Endothelial cell of umbilical vein (primary cell): ENCODE measurements at regions not wholly inside any gene's neighbourhood (a gene's known extent, or its start where the extent isn't known, plus 50 kb on each side); places are given as distances from the start of the nearest gene placed in this dataset.

Experiments
- BruUV-seq: library from RNA; stranded (reverse); fragments of 400-500 nt; replicated peaks from 2 replicates; lab custom pipeline; 2021; lab: Mats Ljungman, UMichigan
- CTCF ChIA-PET: fragments of 300-600, 350-600 bp; sonication (Branson Sonifier 250); formaldehyde crosslinking; loops from one replicate; lab custom pipeline; 2021; ENCODE audit warnings: antibody characterized with exemption, inconsistent platforms; lab: Charles Lee
- POLR2A ChIA-PET: fragments of 300-600, 350-600 bp; sonication (Branson Sonifier 250); formaldehyde crosslinking; loops from one replicate; lab custom pipeline; 2021; ENCODE audit warnings: antibody characterized with exemption, inconsistent platforms; lab: Charles Lee
- DNase-seq: peaks from one replicate; pipeline ENCODE4 v3.0.0-alpha.2; 2011; ENCODE audit warnings: low read depth, low spot score
- FAIRE-seq: peaks from 2 replicates; lab custom pipeline; 2011; peaks lifted over from hg19 to GRCh38; lab: Jason Lieb, UNC
- H2AFZ ChIP-seq: 2 replicates; pipeline ENCODE4 v1.6.0; 2012; ENCODE audit warnings: low read depth, low read length, control low read depth, inconsistent platforms
- H3K27ac ChIP-seq: 2 replicates; pipeline ENCODE4 v1.5.1; 2011; ENCODE audit warnings: low read depth, mild to moderate bottlenecking, control low read depth, low read length, moderate library complexity; ENCODE audit not compliant: insufficient read depth
- H3K27me3 ChIP-seq, 2 experiments: 2 replicates each; pipeline versions ENCODE4 v1.6.0 to v1.6.1; 2011; ENCODE audit warnings: low read length in 2 of 2, mixed read lengths in 1 of 2; ENCODE audit not compliant: control insufficient read depth in 2 of 2, insufficient read depth in 2 of 2
- H3K36me3 ChIP-seq, 2 experiments: 2 replicates in 1 of 2; 3 replicates in 1 of 2; pipeline ENCODE4 v1.5.1; 2011; ENCODE audit warnings: low read length in 2 of 2, mild to moderate bottlenecking in 1 of 2, moderate library complexity in 1 of 2; ENCODE audit not compliant: control insufficient read depth in 2 of 2, insufficient read depth in 2 of 2; ENCODE audit errors: extremely low read depth in 1 of 2
- H3K4me1 ChIP-seq: 3 replicates; pipeline ENCODE4 v1.5.1; 2011; ENCODE audit warnings: mild to moderate bottlenecking, low read length; ENCODE audit not compliant: control insufficient read depth, insufficient read depth; ENCODE audit errors: extremely low read depth
- H3K4me2 ChIP-seq: 2 replicates; pipeline ENCODE4 v1.6.1; 2011; ENCODE audit warnings: low read length, control low read depth, mixed read lengths; ENCODE audit not compliant: insufficient read depth
- H3K4me3 ChIP-seq, 3 experiments: fragments of 200-600 bp in 1 of 3; sonication (generic), shearing (Covaris generic) in 1 of 3; replicated peaks in 1 of 3; 2 replicates each; pipeline ENCODE4 v1.5.1; 2011 to 2016; ENCODE audit warnings: control low read depth in 3 of 3, low read length in 3 of 3, mild to moderate bottlenecking in 2 of 3, inconsistent platforms in 1 of 3, low read depth in 1 of 3, moderate library complexity in 1 of 3; ENCODE audit not compliant: insufficient read depth in 1 of 3
- H3K79me2 ChIP-seq: 2 replicates; pipeline ENCODE4 v1.6.0; 2012; ENCODE audit warnings: low read length, inconsistent platforms; ENCODE audit not compliant: control insufficient read depth, insufficient read depth
- H3K9ac ChIP-seq: replicated peaks from 2 replicates; pipeline ENCODE3; 2011; ENCODE audit warnings: low read length, control low read depth; ENCODE audit not compliant: insufficient read depth; ENCODE audit errors: extremely low read depth
- H3K9me1 ChIP-seq: replicated peaks from 3 replicates; pipeline ENCODE4 v1.6.0; 2011; ENCODE audit warnings: mild to moderate bottlenecking, low read length; ENCODE audit not compliant: control insufficient read depth, insufficient read depth; ENCODE audit errors: extremely low read depth
- H3K9me3 ChIP-seq: replicated peaks from 2 replicates; pipeline ENCODE4 v1.5.1; 2012; ENCODE audit warnings: low read length, inconsistent platforms; ENCODE audit not compliant: control insufficient read depth, insufficient read depth
- H4K20me1 ChIP-seq: replicated peaks from 2 replicates; pipeline ENCODE3; 2011; ENCODE audit warnings: mild to moderate bottlenecking, low read length; ENCODE audit not compliant: control insufficient read depth, insufficient read depth; ENCODE audit errors: extremely low read depth
- EZH2 ChIP-seq: IDR thresholded peaks from 2 replicates; pipeline ENCODE4 v1.6.1; 2012; ENCODE audit warnings: borderline replicate concordance, low read depth, mild to moderate bottlenecking, moderate library complexity, low read length, inconsistent platforms; ENCODE audit not compliant: severe bottlenecking
- FOS ChIP-seq: IDR thresholded peaks from 2 replicates; pipeline ENCODE4 v1.6.1; 2011; ENCODE audit warnings: mild to moderate bottlenecking, low read length, moderate library complexity, borderline replicate concordance; ENCODE audit not compliant: insufficient read depth
- GATA2 ChIP-seq: IDR thresholded peaks from 2 replicates; pipeline ENCODE4 v1.7.0; 2011; ENCODE audit warnings: low read depth, mild to moderate bottlenecking, moderate library complexity, mixed read lengths, low read length; ENCODE audit not compliant: insufficient read length, insufficient read depth
- JUN ChIP-seq: IDR thresholded peaks from 2 replicates; pipeline ENCODE4 v1.6.1; 2011; ENCODE audit warnings: borderline replicate concordance, low read depth; ENCODE audit not compliant: insufficient read length, insufficient read depth
- MYC ChIP-seq: IDR thresholded peaks from one replicate; pipeline ENCODE4 v1.6.1; 2011; ENCODE audit warnings: mild to moderate bottlenecking, low read depth, low read length
- POLR2A ChIP-seq: IDR thresholded peaks from 2 replicates; pipeline ENCODE4 v1.6.1; 2012; ENCODE audit warnings: low read depth, mild to moderate bottlenecking, control low read depth, low read length
- POLR2AphosphoS5 ChIP-seq: IDR thresholded peaks from 2 replicates; pipeline ENCODE4 v1.6.1; 2012; ENCODE audit warnings: low read depth, mild to moderate bottlenecking, control low read depth, low read length, moderate library complexity; ENCODE audit not compliant: insufficient read depth
- dilution Hi-C: fragments of 300-500 bp; cut with MboI; formaldehyde crosslinking; loops from one replicate; pipeline ENCODE4 v1.15.0; 2019; ENCODE audit warnings: low sequenced_read_pairs; ENCODE audit not compliant: extremely low pct_ligation_motif_present
- intact Hi-C: fragments of 100-400 bp; cut with micrococcal nuclease; formaldehyde crosslinking; loops from one replicate; pipeline ENCODE4 v1.10.0; 2022
- TF ChIP-seq, protein P1 (sequence below): IDR thresholded peaks from 2 replicates; pipeline ENCODE4 v1.6.1; 2011; ENCODE audit not compliant: insufficient read depth, insufficient read length
- TF ChIP-seq, protein P2 (sequence below), 2 donors: IDR thresholded peaks; 1 replicate in 1 of 2; 2 replicates in 1 of 2; pipeline ENCODE4 v1.5.1; 2011; ENCODE audit warnings: low read length in 2 of 2, mild to moderate bottlenecking in 2 of 2, moderate library complexity in 2 of 2, control low read depth in 1 of 2, inconsistent platforms in 1 of 2, low read depth in 1 of 2; ENCODE audit not compliant: insufficient read depth in 1 of 2; ENCODE audit errors: extremely low read depth in 1 of 2

DNA sequence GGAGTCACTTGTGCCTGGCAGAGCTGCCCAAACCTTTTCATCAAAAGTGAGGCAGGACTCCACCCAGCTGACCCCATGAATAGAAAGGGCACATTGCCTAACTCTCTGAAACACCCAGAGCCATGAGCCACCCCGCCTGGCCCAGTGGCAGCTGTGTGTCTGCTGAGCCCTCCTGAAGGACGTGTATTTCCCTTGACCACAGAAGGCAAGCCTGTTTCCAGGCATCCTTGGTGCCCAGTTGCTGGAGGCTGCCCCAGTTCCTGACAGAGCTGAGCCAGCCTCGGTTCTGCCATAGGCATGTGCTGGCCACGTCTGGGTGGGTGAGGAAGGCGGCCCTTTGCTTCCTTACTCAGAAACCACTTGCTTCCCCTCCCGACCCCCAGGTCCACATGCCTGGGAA, 124.7 kb upstream of the GLI2 start:
- Histone ChIP-seq H2AFZ (no peak overlapping the region), H3K79me2 (no peaks in the 10 kb centered on the region), H4K20me1 (no peaks in the 10 kb centered on the region), H3K4me2 (no peak overlapping the region), H3K9me3 (no peaks in the 10 kb centered on the region), H3K4me3 (no peak overlapping the region), H3K9ac (no peak overlapping the region), H3K36me3 (no peaks in the 10 kb centered on the region), H3K9me1 (no peaks in the 10 kb centered on the region), H3K27me3 (peaks cover 0 to 1% of the 10 kb centered on the region in 2 experiments), H3K27ac (no peak overlapping the region), H3K4me1 (no peaks in the 10 kb centered on the region)
- FAIRE-seq: no peak
- dilution Hi-C loops: no loop called here
- intact Hi-C loops: no loop called here
- CTCF ChIA-PET: no interaction called here
- TF ChIP-seq FOS (no peak), EZH2 (no peak), JUN (no peak), GATA2 (no peak), MYC (no peak), POLR2AphosphoS5 (no peak), POLR2A (no peak)
- TF ChIP-seq, protein P1, sequence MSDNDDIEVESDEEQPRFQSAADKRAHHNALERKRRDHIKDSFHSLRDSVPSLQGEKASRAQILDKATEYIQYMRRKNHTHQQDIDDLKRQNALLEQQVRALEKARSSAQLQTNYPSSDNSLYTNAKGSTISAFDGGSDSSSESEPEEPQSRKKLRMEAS: no peak
- TF ChIP-seq, protein P2, sequence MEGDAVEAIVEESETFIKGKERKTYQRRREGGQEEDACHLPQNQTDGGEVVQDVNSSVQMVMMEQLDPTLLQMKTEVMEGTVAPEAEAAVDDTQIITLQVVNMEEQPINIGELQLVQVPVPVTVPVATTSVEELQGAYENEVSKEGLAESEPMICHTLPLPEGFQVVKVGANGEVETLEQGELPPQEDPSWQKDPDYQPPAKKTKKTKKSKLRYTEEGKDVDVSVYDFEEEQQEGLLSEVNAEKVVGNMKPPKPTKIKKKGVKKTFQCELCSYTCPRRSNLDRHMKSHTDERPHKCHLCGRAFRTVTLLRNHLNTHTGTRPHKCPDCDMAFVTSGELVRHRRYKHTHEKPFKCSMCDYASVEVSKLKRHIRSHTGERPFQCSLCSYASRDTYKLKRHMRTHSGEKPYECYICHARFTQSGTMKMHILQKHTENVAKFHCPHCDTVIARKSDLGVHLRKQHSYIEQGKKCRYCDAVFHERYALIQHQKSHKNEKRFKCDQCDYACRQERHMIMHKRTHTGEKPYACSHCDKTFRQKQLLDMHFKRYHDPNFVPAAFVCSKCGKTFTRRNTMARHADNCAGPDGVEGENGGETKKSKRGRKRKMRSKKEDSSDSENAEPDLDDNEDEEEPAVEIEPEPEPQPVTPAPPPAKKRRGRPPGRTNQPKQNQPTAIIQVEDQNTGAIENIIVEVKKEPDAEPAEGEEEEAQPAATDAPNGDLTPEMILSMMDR (IDR thresholded peaks at IDR 0.05; ENCODE audit: extremely low read depth in 1 of 2, insufficient read depth in 1 of 2, low read depth in 1 of 2, low read length in 2 of 2): no peak
- no TSS peak for BruUV-seq
- DNase-seq: no peak
- POLR2A ChIA-PET: no interaction called here
